ENCODE measurements at regions not wholly inside any gene's neighbourhood (a gene's known extent, or its start where the extent isn't known, plus 50 kb on each side); places are given as distances from the start of the nearest gene placed in this dataset.

GRCh38 chr11:91876746-91877145 lies 347.9 kb upstream of the FAT3 start:
- TF ChIP-seq AFF4 (CRISPR knock-in tag; IDR thresholded peaks at IDR 0.05; ENCODE audit: borderline replicate concordance), result no peak
- no peak for TF ChIP-seq ERG (CRISPR knock-in tag; IDR thresholded peaks at IDR 0.05)
- TF ChIP-seq EMX1 (CRISPR knock-in tag; IDR thresholded peaks at IDR 0.05), result no peak
- no peak for TF ChIP-seq TCF7 (CRISPR knock-in tag; IDR thresholded peaks at IDR 0.05; ENCODE audit: low read depth)
- H3K27ac Mint-ChIP-seq, result no peak overlapping the region
- no peak overlapping the region for H3K4me3 Mint-ChIP-seq
- H3K27me3 Mint-ChIP-seq (ENCODE audit: low read depth), result no peaks in the 10 kb centered on the region
- H3K36me3 Mint-ChIP-seq, result no peaks in the 10 kb centered on the region
- H3K4me1 Mint-ChIP-seq, result peaks cover 8% of the 10 kb centered on the region
- ATAC-seq (no peak), DNase-seq (ENCODE audit: low spot score) (no peak)
- POLR2A ChIA-PET, result no interaction called here
- CTCF ChIA-PET, result no interaction called here
- H3K9me3 Mint-ChIP-seq, result peaks cover 9% of the 10 kb centered on the region; the same call in 1 of the 2 replicates

- TF ChIP-seq ELF4 (CRISPR knock-in tag; IDR thresholded peaks at IDR 0.05; ENCODE audit: low read depth) (no peak), GRHL2 (CRISPR knock-in tag; IDR thresholded peaks at IDR 0.05; ENCODE audit: insufficient replicate concordance, severe bottlenecking) (no peak), E2F4 (CRISPR knock-in tag; IDR thresholded peaks at IDR 0.05; ENCODE audit: borderline replicate concordance, low read depth) (no peak), ERG (CRISPR knock-in tag; IDR thresholded peaks at IDR 0.05) (no peak)
- ChIA-PET POLR2A (no interaction called here), CTCF (no interaction called here)
- Mint-ChIP-seq H3K4me3 (no peak overlapping the region), H3K36me3 (no peaks in the 10 kb centered on the region), H3K27ac (no peak overlapping the region), H3K27me3 (ENCODE audit: low read depth) (no peaks in the 10 kb centered on the region), H3K4me1 (peaks cover 27% of the 10 kb centered on the region), H3K9me3 (peaks cover 8% of the 10 kb centered on the region; the same call in 1 of the 2 replicates)
- DNase-seq (ENCODE audit: low spot score), result no peak
- no peak for ATAC-seq
Measured at GRCh38 chr11:91872243-91872642, 352.4 kb upstream of the FAT3 start.

GRCh38 chr11:91871791-91872190 lies 352.8 kb upstream of the FAT3 start:
- POLR2A ChIA-PET, result no interaction called here
- no peak for ATAC-seq
- no peak overlapping the region for H3K27ac Mint-ChIP-seq

More at GRCh38 chr11:91871791-91872190, 352.8 kb upstream of the FAT3 start:
- CTCF ChIA-PET, result no interaction called here
- Mint-ChIP-seq H3K9me3 (peaks cover 3% of the 10 kb centered on the region; the same call in 1 of the 2 replicates), H3K4me3 (no peak overlapping the region), H3K4me1 (peaks cover 29% of the 10 kb centered on the region), H3K36me3 (no peaks in the 10 kb centered on the region), H3K27me3 (ENCODE audit: low read depth) (no peaks in the 10 kb centered on the region)
- DNase-seq (ENCODE audit: low spot score), result no peak
- TF ChIP-seq OVOL2 (CRISPR knock-in tag; IDR thresholded peaks at IDR 0.05; ENCODE audit: borderline replicate concordance), result no peak
- no peak for TF ChIP-seq MYBL2 (CRISPR knock-in tag; IDR thresholded peaks at IDR 0.05)
- no peak for TF ChIP-seq ETV6 (CRISPR knock-in tag; IDR thresholded peaks at IDR 0.05)
- TF ChIP-seq PRRX2 (CRISPR knock-in tag; IDR thresholded peaks at IDR 0.05), result no peak
- no peak for TF ChIP-seq ZNF281 (CRISPR knock-in tag; IDR thresholded peaks at IDR 0.05)
- TF ChIP-seq JAZF1 (CRISPR knock-in tag; IDR thresholded peaks at IDR 0.05), result no peak
- no peak for TF ChIP-seq RELA (CRISPR knock-in tag; IDR thresholded peaks at IDR 0.05; ENCODE audit: borderline replicate concordance)
- TF ChIP-seq GTF2I (CRISPR knock-in tag; conservative IDR thresholded peaks at IDR 0.05), result no peak
